Osteoblast (primary cell): ENCODE measurements at regions not wholly inside any gene's neighbourhood (a gene's known extent, or its start where the extent isn't known, plus 50 kb on each side); places are given as distances from the start of the nearest gene placed in this dataset.

Source experiments
- DNase-seq: peaks from one replicate; pipeline ENCODE4 v3.0.0; 2011; ENCODE audit warnings: low spot score, mixed read lengths; ENCODE audit not compliant: insufficient read length; ENCODE audit errors: missing footprints
- H2AFZ ChIP-seq: 2 replicates; pipeline ENCODE4 v1.6.0; 2011; ENCODE audit warnings: mild to moderate bottlenecking, low read length
- H3K27ac ChIP-seq: 2 replicates; pipeline ENCODE4 v1.5.1; 2011; ENCODE audit warnings: mild to moderate bottlenecking, low read depth, low read length, moderate library complexity
- H3K27me3 ChIP-seq: 2 replicates; pipeline ENCODE4 v1.6.0; 2012; ENCODE audit warnings: mild to moderate bottlenecking, control low read depth, inconsistent platforms, low read length, moderate library complexity; ENCODE audit not compliant: insufficient read depth
- H3K36me3 ChIP-seq: 2 replicates; pipeline ENCODE4 v1.5.1; 2011; ENCODE audit warnings: mild to moderate bottlenecking, low read length, control low read depth, moderate library complexity; ENCODE audit not compliant: insufficient read depth
- H3K4me1 ChIP-seq: 2 replicates; pipeline ENCODE4 v1.5.1; 2011; ENCODE audit warnings: mild to moderate bottlenecking, low read length, control low read depth, moderate library complexity; ENCODE audit not compliant: insufficient read depth
- H3K4me2 ChIP-seq: 2 replicates; pipeline ENCODE4 v1.6.0; 2011; ENCODE audit warnings: mild to moderate bottlenecking, low read length; ENCODE audit not compliant: insufficient read depth
- H3K4me3 ChIP-seq: fragments of 200-600 bp; sonication (generic); 3 replicates; pipeline ENCODE4 v1.5.1; 2012; ENCODE audit warnings: mild to moderate bottlenecking, low read length, inconsistent platforms; ENCODE audit not compliant: insufficient read depth
- H3K79me2 ChIP-seq: 2 replicates; pipeline ENCODE4 v1.6.0; 2012; ENCODE audit warnings: mild to moderate bottlenecking, low read length, control low read depth, inconsistent platforms; ENCODE audit not compliant: insufficient read depth
- H3K9me3 ChIP-seq: 2 replicates; pipeline ENCODE4 v1.5.1; 2011; ENCODE audit warnings: low read depth, low read length, control low read depth
- H4K20me1 ChIP-seq: 2 replicates; pipeline ENCODE4 v1.6.0; 2012; ENCODE audit warnings: mild to moderate bottlenecking, low read length, control low read depth; ENCODE audit not compliant: insufficient read depth
- CTCF ChIP-seq: IDR thresholded peaks from 2 replicates; pipeline ENCODE4 v1.5.1; 2011; ENCODE audit warnings: mild to moderate bottlenecking, low read depth, low read length, moderate library complexity; ENCODE audit errors: extremely low read depth

DNA sequence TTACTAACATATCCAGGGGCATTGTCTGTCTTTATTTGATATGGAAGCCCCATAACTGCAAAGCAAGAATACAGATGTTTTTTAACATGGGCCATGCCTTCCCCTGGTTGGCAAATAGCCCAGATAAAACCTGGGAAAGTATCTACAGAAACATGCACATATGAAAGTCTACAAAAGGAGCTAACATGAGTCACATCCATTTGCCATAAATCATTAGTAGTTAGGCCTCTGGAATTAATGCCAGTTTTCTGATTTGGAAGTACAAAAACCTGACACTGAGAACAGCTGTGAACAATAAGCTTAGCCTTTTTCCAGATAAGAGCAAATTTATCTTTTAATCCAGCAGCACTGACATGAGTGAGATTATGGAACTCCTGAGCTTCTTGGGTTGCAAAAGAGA, 418.0 kb upstream of the IMPG1 start:
- Histone ChIP-seq H3K27ac (no peak overlapping the region), H3K79me2 (no peaks in the 10 kb centered on the region), H3K9me3 (no peaks in the 10 kb centered on the region), H4K20me1 (no peaks in the 10 kb centered on the region), H3K4me1 (no peaks in the 10 kb centered on the region), H3K4me2 (no peak overlapping the region), H3K36me3 (no peaks in the 10 kb centered on the region), H2AFZ (no peak overlapping the region), H3K4me3 (no peak overlapping the region), H3K27me3 (no peaks in the 10 kb centered on the region)
- DNase-seq, result no peak
- no peak for TF ChIP-seq CTCF

- Histone ChIP-seq H3K4me3 (no peak overlapping the region), H3K27ac (no peak overlapping the region), H4K20me1 (no peaks in the 10 kb centered on the region), H3K36me3 (no peaks in the 10 kb centered on the region), H3K79me2 (no peaks in the 10 kb centered on the region), H2AFZ (no peak overlapping the region), H3K4me2 (no peak overlapping the region), H3K9me3 (peaks cover 2% of the 10 kb centered on the region), H3K4me1 (no peaks in the 10 kb centered on the region), H3K27me3 (no peaks in the 10 kb centered on the region)
- DNase-seq, result no peak
- TF ChIP-seq CTCF, result no peak
These were observed 408.6 kb upstream of the IMPG1 start for GRCh38 chr6:76481101-76481500.

GRCh38 chr6:76472858-76473257, 400.4 kb upstream of the IMPG1 start:
- H3K79me2 ChIP-seq, result no peaks in the 10 kb centered on the region
- no peaks in the 10 kb centered on the region for H3K4me1 ChIP-seq
- H4K20me1 ChIP-seq, result no peaks in the 10 kb centered on the region
- no peak overlapping the region for H3K27ac ChIP-seq
- H3K36me3 ChIP-seq, result no peaks in the 10 kb centered on the region
- H3K4me3 ChIP-seq, result no peak overlapping the region
- DNase-seq, result no peak
- TF ChIP-seq CTCF, result no peak
- peaks cover 2% of the 10 kb centered on the region for H3K9me3 ChIP-seq
- H3K27me3 ChIP-seq, result no peaks in the 10 kb centered on the region
- H3K4me2 ChIP-seq, result no peak overlapping the region
- H2AFZ ChIP-seq, result no peak overlapping the region

DNA sequence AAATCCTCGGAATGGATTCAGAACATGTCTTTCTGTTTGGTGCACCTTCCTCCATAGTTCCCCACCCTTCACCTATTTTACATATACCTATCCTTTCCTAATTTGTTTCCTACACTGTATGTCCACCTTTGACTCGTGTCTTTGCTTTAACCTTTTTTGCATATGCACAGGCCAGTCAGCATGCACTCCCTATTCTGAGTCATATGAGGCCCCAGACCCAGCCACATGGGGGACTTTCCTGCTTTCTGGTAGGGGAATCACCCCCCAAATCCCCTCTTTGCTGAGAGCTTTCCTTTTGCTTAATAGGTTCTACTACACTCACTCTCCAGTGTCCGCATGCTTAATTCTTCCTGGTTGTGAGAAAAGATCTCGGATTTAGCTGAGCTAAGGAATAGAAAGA, 393.8 kb upstream of the IMPG1 start:
- DNase-seq, result no peak
- Histone ChIP-seq H3K79me2 (no peaks in the 10 kb centered on the region), H3K36me3 (no peaks in the 10 kb centered on the region), H3K4me2 (no peak overlapping the region), H3K27me3 (no peaks in the 10 kb centered on the region), H3K9me3 (no peaks in the 10 kb centered on the region), H3K27ac (no peak overlapping the region), H2AFZ (no peak overlapping the region), H3K4me1 (no peaks in the 10 kb centered on the region), H3K4me3 (no peak overlapping the region), H4K20me1 (no peaks in the 10 kb centered on the region)
- no peak for TF ChIP-seq CTCF
